ENCODE measurements at regions not wholly inside any gene's neighbourhood (a gene's known extent, or its start where the extent isn't known, plus 50 kb on each side); places are given as distances from the start of the nearest gene placed in this dataset.

- Histone ChIP-seq H3K27me3 (ENCODE audit: low read depth) (no peaks in the 10 kb centered on the region; the same call in 1 of the 2 replicates), H3K36me3 (replicated peaks) (no peaks in the 10 kb centered on the region), H3K9me3 (no peaks in the 10 kb centered on the region), H3K4me1 (no peaks in the 10 kb centered on the region), H3K4me3 (no peak overlapping the region)
- in situ Hi-C loops (cut with MboI; ENCODE audit: low sequenced_read_pairs), result no loop called here
- no peak for DNase-seq (ENCODE audit: low spot score in 2 of 2)
Measured at GRCh38 chr7:23972057-23972456, 262.0 kb downstream of the STK31 start.

- Histone ChIP-seq H3K36me3 (replicated peaks) (no peaks in the 10 kb centered on the region), H3K4me1 (no peaks in the 10 kb centered on the region), H3K9me3 (no peaks in the 10 kb centered on the region), H3K4me3 (no peak overlapping the region), H3K27me3 (ENCODE audit: low read depth) (no peaks in the 10 kb centered on the region; the same call in 1 of the 2 replicates)
- DNase-seq (ENCODE audit: low spot score in 2 of 2), result no peak
- in situ Hi-C loops (cut with MboI; ENCODE audit: low sequenced_read_pairs), result no loop called here
Measured at GRCh38 chr7:23973264-23973663, 263.2 kb downstream of the STK31 start.

GRCh38 chr7:23980081-23980480, 270.1 kb downstream of the STK31 start:
- H3K4me3 ChIP-seq, result no peak overlapping the region
- H3K27me3 ChIP-seq (ENCODE audit: low read depth), result no peaks in the 10 kb centered on the region
- no peaks in the 10 kb centered on the region for H3K9me3 ChIP-seq
- H3K4me1 ChIP-seq, result no peaks in the 10 kb centered on the region
- in situ Hi-C loops (cut with MboI; ENCODE audit: low sequenced_read_pairs), result no loop called here
- no peak for DNase-seq (ENCODE audit: low spot score in 2 of 2)
- H3K36me3 ChIP-seq (replicated peaks), result no peaks in the 10 kb centered on the region

GRCh38 chr7:23981314-23981713, 271.3 kb downstream of the STK31 start:
- in situ Hi-C loops (cut with MboI; ENCODE audit: low sequenced_read_pairs), result no loop called here
- Histone ChIP-seq H3K4me1 (no peaks in the 10 kb centered on the region), H3K9me3 (no peaks in the 10 kb centered on the region), H3K4me3 (no peak overlapping the region), H3K27me3 (ENCODE audit: low read depth) (no peaks in the 10 kb centered on the region), H3K36me3 (replicated peaks) (no peaks in the 10 kb centered on the region)
- DNase-seq (ENCODE audit: low spot score in 2 of 2), result no peak

- no peaks in the 10 kb centered on the region for H3K9me3 ChIP-seq
- in situ Hi-C loops (cut with MboI; ENCODE audit: low sequenced_read_pairs), result no loop called here
Measured at GRCh38 chr7:23981758-23982157, 271.7 kb downstream of the STK31 start.

GRCh38 chr7:24005517-24005916, 278.5 kb upstream of the NPY start:
- H3K4me3 ChIP-seq, result no peak overlapping the region
- H3K36me3 ChIP-seq (replicated peaks), result no peaks in the 10 kb centered on the region
- H3K4me1 ChIP-seq, result no peaks in the 10 kb centered on the region
- in situ Hi-C loops (cut with MboI; ENCODE audit: low sequenced_read_pairs), result no loop called here
- H3K27me3 ChIP-seq (ENCODE audit: low read depth), result no peaks in the 10 kb centered on the region
- no peak for DNase-seq (ENCODE audit: low spot score in 2 of 2)
- no peaks in the 10 kb centered on the region for H3K9me3 ChIP-seq

More at GRCh38 chr7:23981758-23982157, 271.7 kb downstream of the STK31 start:
- Histone ChIP-seq H3K36me3 (replicated peaks) (no peaks in the 10 kb centered on the region), H3K27me3 (ENCODE audit: low read depth) (no peaks in the 10 kb centered on the region), H3K4me1 (no peaks in the 10 kb centered on the region), H3K4me3 (no peak overlapping the region)
- DNase-seq (ENCODE audit: low spot score in 2 of 2), result no peak

GRCh38 chr7:24010495-24010894, 273.5 kb upstream of the NPY start:
- no peak for DNase-seq (ENCODE audit: low spot score in 2 of 2)
- Histone ChIP-seq H3K4me3 (no peak overlapping the region), H3K36me3 (replicated peaks) (no peaks in the 10 kb centered on the region), H3K27me3 (ENCODE audit: low read depth) (no peaks in the 10 kb centered on the region), H3K9me3 (no peaks in the 10 kb centered on the region), H3K4me1 (no peaks in the 10 kb centered on the region)
- in situ Hi-C loops (cut with MboI; ENCODE audit: low sequenced_read_pairs), result no loop called here

- no peak for DNase-seq (ENCODE audit: low spot score in 2 of 2)
- in situ Hi-C loops (cut with MboI; ENCODE audit: low sequenced_read_pairs), result no loop called here
- Histone ChIP-seq H3K36me3 (replicated peaks) (no peaks in the 10 kb centered on the region), H3K9me3 (no peaks in the 10 kb centered on the region), H3K4me3 (no peak overlapping the region), H3K27me3 (ENCODE audit: low read depth) (no peaks in the 10 kb centered on the region), H3K4me1 (no peaks in the 10 kb centered on the region)
Measured at GRCh38 chr7:24017519-24017918, 266.5 kb upstream of the NPY start.

GRCh38 chr7:24018331-24018730, 265.7 kb upstream of the NPY start:
- no peaks in the 10 kb centered on the region for H3K36me3 ChIP-seq (replicated peaks)
- H3K4me1 ChIP-seq, result no peaks in the 10 kb centered on the region
- no peak overlapping the region for H3K4me3 ChIP-seq
- no peaks in the 10 kb centered on the region for H3K27me3 ChIP-seq (ENCODE audit: low read depth)
- H3K9me3 ChIP-seq, result no peaks in the 10 kb centered on the region
- DNase-seq (ENCODE audit: low spot score in 2 of 2), result no peak
- in situ Hi-C loops (cut with MboI; ENCODE audit: low sequenced_read_pairs), result no loop called here

GRCh38 chr7:24019841-24020240, 264.1 kb upstream of the NPY start:
- no peak for DNase-seq (ENCODE audit: low spot score in 2 of 2)
- Histone ChIP-seq H3K9me3 (no peaks in the 10 kb centered on the region), H3K4me1 (no peaks in the 10 kb centered on the region), H3K36me3 (replicated peaks) (no peaks in the 10 kb centered on the region), H3K27me3 (ENCODE audit: low read depth) (no peaks in the 10 kb centered on the region), H3K4me3 (no peak overlapping the region)
- in situ Hi-C loops (cut with MboI; ENCODE audit: low sequenced_read_pairs), result no loop called here

- no peaks in the 10 kb centered on the region for H3K36me3 ChIP-seq (replicated peaks)
- DNase-seq (ENCODE audit: low spot score in 2 of 2), result no peak
- in situ Hi-C loops (cut with MboI; ENCODE audit: low sequenced_read_pairs), result no loop called here
- H3K27me3 ChIP-seq (ENCODE audit: low read depth), result no peaks in the 10 kb centered on the region
- H3K4me3 ChIP-seq, result no peak overlapping the region
- no peaks in the 10 kb centered on the region for H3K9me3 ChIP-seq
- no peaks in the 10 kb centered on the region for H3K4me1 ChIP-seq
Measured at GRCh38 chr7:24024276-24025068, 259.5 kb upstream of the NPY start.

- in situ Hi-C loops (cut with MboI; ENCODE audit: low sequenced_read_pairs), result no loop called here
- H3K4me1 ChIP-seq, result no peaks in the 10 kb centered on the region
- no peaks in the 10 kb centered on the region for H3K36me3 ChIP-seq (replicated peaks)
- DNase-seq (ENCODE audit: low spot score in 2 of 2), result no peak
- no peaks in the 10 kb centered on the region for H3K9me3 ChIP-seq
- no peak overlapping the region for H3K4me3 ChIP-seq
- no peaks in the 10 kb centered on the region for H3K27me3 ChIP-seq (ENCODE audit: low read depth)
Measured at GRCh38 chr7:24025094-24025493, 258.9 kb upstream of the NPY start.

GRCh38 chr7:24025765-24026164, 258.2 kb upstream of the NPY start:
- Histone ChIP-seq H3K27me3 (ENCODE audit: low read depth) (no peaks in the 10 kb centered on the region), H3K4me3 (no peak overlapping the region), H3K4me1 (no peaks in the 10 kb centered on the region), H3K36me3 (replicated peaks) (no peaks in the 10 kb centered on the region), H3K9me3 (no peaks in the 10 kb centered on the region)
- no peak for DNase-seq (ENCODE audit: low spot score in 2 of 2)
- in situ Hi-C loops (cut with MboI; ENCODE audit: low sequenced_read_pairs), result no loop called here

- no peak overlapping the region for H3K4me3 ChIP-seq
- H3K9me3 ChIP-seq, result no peaks in the 10 kb centered on the region
- in situ Hi-C loops (cut with MboI; ENCODE audit: low sequenced_read_pairs), result no loop called here
- DNase-seq (ENCODE audit: low spot score in 2 of 2), result no peak
- H3K4me1 ChIP-seq, result no peaks in the 10 kb centered on the region
- no peaks in the 10 kb centered on the region for H3K36me3 ChIP-seq (replicated peaks)
- H3K27me3 ChIP-seq (ENCODE audit: low read depth), result no peaks in the 10 kb centered on the region
Measured at GRCh38 chr7:24026351-24026750, 257.6 kb upstream of the NPY start.

- in situ Hi-C loops (cut with MboI; ENCODE audit: low sequenced_read_pairs), result no loop called here
- no peak for DNase-seq (ENCODE audit: low spot score in 2 of 2)
- no peaks in the 10 kb centered on the region for H3K27me3 ChIP-seq (ENCODE audit: low read depth)
- H3K4me1 ChIP-seq, result no peaks in the 10 kb centered on the region
- no peaks in the 10 kb centered on the region for H3K36me3 ChIP-seq (replicated peaks)
- no peak overlapping the region for H3K4me3 ChIP-seq
- H3K9me3 ChIP-seq, result no peaks in the 10 kb centered on the region
Measured at GRCh38 chr7:24029068-24029467, 254.9 kb upstream of the NPY start.
